SK-N-SH treated with all-trans-retinoic acid at 6 μM for 48 hours (cell line): ENCODE measurements at regions not wholly inside any gene's neighbourhood (a gene's known extent, or its start where the extent isn't known, plus 50 kb on each side); places are given as distances from the start of the nearest gene placed in this dataset.

Experiments used
- ATAC-seq: fragments of 200-7000 bp; cut with Tn5 transposase; 3 replicates; pipeline ENCODE4 v1.9.1; 2020; ENCODE audit warnings: mild to moderate bottlenecking, moderate library complexity
- ARNTL ChIP-seq: fragments of 450-650 bp; formaldehyde crosslinking; IDR thresholded peaks from 2 replicates; pipeline ENCODE4 v1.5.0; 2020; ENCODE audit warnings: low read depth, mild to moderate bottlenecking, moderate library complexity, borderline replicate concordance
- BACH2 ChIP-seq: fragments of 250-450 bp; sonication (Bioruptor Pico); IDR thresholded peaks from 2 replicates; pipeline ENCODE4 v1.9.0; 2021; ENCODE audit warnings: mild to moderate bottlenecking, borderline replicate concordance
- CSDC2 ChIP-seq: fragments of 250-450 bp; sonication (Bioruptor Pico); IDR thresholded peaks from 2 replicates; pipeline ENCODE4 v1.5.0; 2020; ENCODE audit warnings: mild to moderate bottlenecking, moderate library complexity
- CSRNP3 ChIP-seq: fragments of 250-450 bp; sonication (Bioruptor Pico); IDR thresholded peaks from 2 replicates; pipeline ENCODE4 v1.5.1; 2021; ENCODE audit warnings: mild to moderate bottlenecking, moderate library complexity
- ESRRG ChIP-seq: fragments of 250-450 bp; sonication (Bioruptor Pico); IDR thresholded peaks from 2 replicates; pipeline ENCODE4 v1.6.1; 2021; ENCODE audit warnings: mild to moderate bottlenecking
- GLIS3 ChIP-seq: fragments of 250-450 bp; sonication (Bioruptor Pico); IDR thresholded peaks from 2 replicates; pipeline ENCODE4 v1.5.0; 2020; ENCODE audit warnings: mild to moderate bottlenecking, moderate library complexity
- ISL1 ChIP-seq: fragments of 250-450 bp; sonication (Bioruptor Pico); IDR thresholded peaks from 2 replicates; pipeline ENCODE4 v2.1.2; 2022; ENCODE audit warnings: mild to moderate bottlenecking, moderate library complexity
- OSR1 ChIP-seq: fragments of 250-450 bp; sonication (Bioruptor Pico); IDR thresholded peaks from 2 replicates; pipeline ENCODE4 v1.8.0; 2022; ENCODE audit warnings: moderate library complexity, mild to moderate bottlenecking, inconsistent platforms
- RARB ChIP-seq: fragments of 250-450 bp; sonication (Bioruptor Pico); IDR thresholded peaks from 2 replicates; pipeline ENCODE4 v1.8.0; 2021; ENCODE audit warnings: mild to moderate bottlenecking, moderate library complexity
- SNAI2 ChIP-seq: fragments of 250-450 bp; sonication (Bioruptor Pico); IDR thresholded peaks from 2 replicates; pipeline ENCODE4 v1.5.0; 2020; ENCODE audit warnings: mild to moderate bottlenecking, moderate library complexity
- TCF4 ChIP-seq: fragments of 250-450 bp; sonication (Bioruptor Pico); IDR thresholded peaks from 2 replicates; pipeline ENCODE4 v1.8.0; 2021; ENCODE audit warnings: mild to moderate bottlenecking, moderate library complexity, borderline replicate concordance
- TOX ChIP-seq: fragments of 250-450 bp; sonication (Bioruptor Pico); IDR thresholded peaks from 2 replicates; pipeline ENCODE4 v1.8.0; 2021; ENCODE audit warnings: mild to moderate bottlenecking, moderate library complexity, borderline replicate concordance
- ZC3H10 ChIP-seq: fragments of 250-450 bp; sonication (Bioruptor Pico); IDR thresholded peaks from 2 replicates; pipeline ENCODE4 v1.5.1; 2021; ENCODE audit warnings: mild to moderate bottlenecking, moderate library complexity
- ZFP3 ChIP-seq: fragments of 250-450 bp; sonication (Bioruptor Pico); IDR thresholded peaks from 2 replicates; pipeline ENCODE4 v1.5.0; 2020; ENCODE audit warnings: mild to moderate bottlenecking, moderate library complexity
- ZFP30 ChIP-seq: fragments of 450-650 bp; formaldehyde crosslinking; IDR thresholded peaks from 2 replicates; pipeline ENCODE4 v1.5.0; 2022; ENCODE audit warnings: mild to moderate bottlenecking, moderate library complexity
- ZNF565 ChIP-seq: fragments of 450-650 bp; formaldehyde crosslinking; conservative IDR thresholded peaks from 2 replicates; pipeline ENCODE4 v1.5.0; 2020; ENCODE audit warnings: low read depth, mild to moderate bottlenecking, moderate library complexity
- ZNF70 ChIP-seq: fragments of 450-650 bp; formaldehyde crosslinking; IDR thresholded peaks from 2 replicates; pipeline ENCODE4 v1.5.0; 2020; ENCODE audit warnings: mild to moderate bottlenecking, moderate library complexity
- ZNF8 ChIP-seq: fragments of 450-650 bp; formaldehyde crosslinking; IDR thresholded peaks from 2 replicates; pipeline ENCODE4 v1.5.0; 2020; ENCODE audit warnings: mild to moderate bottlenecking, moderate library complexity
- TF ChIP-seq, protein P1 (sequence below): fragments of 250-450 bp; sonication (Bioruptor Pico); IDR thresholded peaks from 2 replicates; pipeline ENCODE4 v1.8.0; 2021; ENCODE audit warnings: low read depth, mild to moderate bottlenecking, moderate library complexity, borderline replicate concordance
- TF ChIP-seq, protein P2 (sequence below): fragments of 250-450 bp; sonication (Bioruptor Pico); IDR thresholded peaks from 2 replicates; pipeline ENCODE4 v1.5.0; 2020; ENCODE audit warnings: mild to moderate bottlenecking, moderate library complexity
- TF ChIP-seq, protein P3 (sequence below): fragments of 250-450 bp; sonication (Bioruptor Pico); IDR thresholded peaks from 2 replicates; pipeline ENCODE4 v1.8.0; 2020; ENCODE audit warnings: mild to moderate bottlenecking, moderate library complexity, borderline replicate concordance
- TF ChIP-seq, protein P4 (sequence below): fragments of 250-450 bp; sonication (Bioruptor Pico); IDR thresholded peaks from 2 replicates; pipeline ENCODE4 v1.5.1; 2020; ENCODE audit warnings: low read depth, mild to moderate bottlenecking, moderate library complexity

DNA sequence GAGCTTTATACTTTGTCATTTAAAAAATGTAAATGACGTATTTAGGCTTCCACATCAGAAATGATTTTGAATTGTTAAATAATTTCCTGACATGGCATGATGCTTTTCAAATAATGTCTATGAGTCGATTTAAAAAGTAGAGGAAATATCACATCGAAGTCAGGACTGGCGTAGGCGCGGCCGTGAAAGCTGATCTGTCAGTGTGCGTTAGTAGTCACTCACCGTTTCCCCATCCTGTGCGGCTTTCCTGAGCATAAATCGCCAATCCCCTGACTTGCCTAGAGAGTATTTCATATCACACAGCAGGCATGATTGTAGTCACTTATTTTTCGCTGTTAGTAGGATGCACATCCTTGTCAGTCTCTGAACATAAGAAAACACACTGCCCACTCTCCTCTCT, 843.1 kb downstream of the SOCS6 start:
- TF ChIP-seq CSRNP3 (CRISPR knock-in tag) (no peak), ARNTL (CRISPR knock-in tag) (no peak), RARB (no peak), CSDC2 (CRISPR knock-in tag) (no peak), ZFP3 (no peak), TOX (no peak), ZFP30 (CRISPR knock-in tag) (no peak), ESRRG (no peak), BACH2 (no peak), ZNF565 (CRISPR knock-in tag) (no peak), ISL1 (CRISPR knock-in tag) (no peak), OSR1 (CRISPR knock-in tag) (no peak), ZNF8 (CRISPR knock-in tag) (no peak), TCF4 (CRISPR knock-in tag) (no peak), ZC3H10 (CRISPR knock-in tag) (no peak)
- TF ChIP-seq, protein P1, sequence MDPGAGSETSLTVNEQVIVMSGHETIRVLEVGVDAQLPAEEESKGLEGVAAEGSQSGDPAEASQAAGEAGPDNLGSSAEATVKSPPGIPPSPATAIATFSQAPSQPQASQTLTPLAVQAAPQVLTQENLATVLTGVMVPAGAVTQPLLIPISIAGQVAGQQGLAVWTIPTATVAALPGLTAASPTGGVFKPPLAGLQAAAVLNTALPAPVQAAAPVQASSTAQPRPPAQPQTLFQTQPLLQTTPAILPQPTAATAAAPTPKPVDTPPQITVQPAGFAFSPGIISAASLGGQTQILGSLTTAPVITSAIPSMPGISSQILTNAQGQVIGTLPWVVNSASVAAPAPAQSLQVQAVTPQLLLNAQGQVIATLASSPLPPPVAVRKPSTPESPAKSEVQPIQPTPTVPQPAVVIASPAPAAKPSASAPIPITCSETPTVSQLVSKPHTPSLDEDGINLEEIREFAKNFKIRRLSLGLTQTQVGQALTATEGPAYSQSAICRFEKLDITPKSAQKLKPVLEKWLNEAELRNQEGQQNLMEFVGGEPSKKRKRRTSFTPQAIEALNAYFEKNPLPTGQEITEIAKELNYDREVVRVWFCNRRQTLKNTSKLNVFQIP (CRISPR knock-in tag): no peak
- TF ChIP-seq, protein P2, sequence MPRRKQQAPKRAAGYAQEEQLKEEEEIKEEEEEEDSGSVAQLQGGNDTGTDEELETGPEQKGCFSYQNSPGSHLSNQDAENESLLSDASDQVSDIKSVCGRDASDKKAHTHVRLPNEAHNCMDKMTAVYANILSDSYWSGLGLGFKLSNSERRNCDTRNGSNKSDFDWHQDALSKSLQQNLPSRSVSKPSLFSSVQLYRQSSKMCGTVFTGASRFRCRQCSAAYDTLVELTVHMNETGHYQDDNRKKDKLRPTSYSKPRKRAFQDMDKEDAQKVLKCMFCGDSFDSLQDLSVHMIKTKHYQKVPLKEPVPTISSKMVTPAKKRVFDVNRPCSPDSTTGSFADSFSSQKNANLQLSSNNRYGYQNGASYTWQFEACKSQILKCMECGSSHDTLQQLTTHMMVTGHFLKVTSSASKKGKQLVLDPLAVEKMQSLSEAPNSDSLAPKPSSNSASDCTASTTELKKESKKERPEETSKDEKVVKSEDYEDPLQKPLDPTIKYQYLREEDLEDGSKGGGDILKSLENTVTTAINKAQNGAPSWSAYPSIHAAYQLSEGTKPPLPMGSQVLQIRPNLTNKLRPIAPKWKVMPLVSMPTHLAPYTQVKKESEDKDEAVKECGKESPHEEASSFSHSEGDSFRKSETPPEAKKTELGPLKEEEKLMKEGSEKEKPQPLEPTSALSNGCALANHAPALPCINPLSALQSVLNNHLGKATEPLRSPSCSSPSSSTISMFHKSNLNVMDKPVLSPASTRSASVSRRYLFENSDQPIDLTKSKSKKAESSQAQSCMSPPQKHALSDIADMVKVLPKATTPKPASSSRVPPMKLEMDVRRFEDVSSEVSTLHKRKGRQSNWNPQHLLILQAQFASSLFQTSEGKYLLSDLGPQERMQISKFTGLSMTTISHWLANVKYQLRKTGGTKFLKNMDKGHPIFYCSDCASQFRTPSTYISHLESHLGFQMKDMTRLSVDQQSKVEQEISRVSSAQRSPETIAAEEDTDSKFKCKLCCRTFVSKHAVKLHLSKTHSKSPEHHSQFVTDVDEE (CRISPR knock-in tag): no peak
- TF ChIP-seq, protein P3, sequence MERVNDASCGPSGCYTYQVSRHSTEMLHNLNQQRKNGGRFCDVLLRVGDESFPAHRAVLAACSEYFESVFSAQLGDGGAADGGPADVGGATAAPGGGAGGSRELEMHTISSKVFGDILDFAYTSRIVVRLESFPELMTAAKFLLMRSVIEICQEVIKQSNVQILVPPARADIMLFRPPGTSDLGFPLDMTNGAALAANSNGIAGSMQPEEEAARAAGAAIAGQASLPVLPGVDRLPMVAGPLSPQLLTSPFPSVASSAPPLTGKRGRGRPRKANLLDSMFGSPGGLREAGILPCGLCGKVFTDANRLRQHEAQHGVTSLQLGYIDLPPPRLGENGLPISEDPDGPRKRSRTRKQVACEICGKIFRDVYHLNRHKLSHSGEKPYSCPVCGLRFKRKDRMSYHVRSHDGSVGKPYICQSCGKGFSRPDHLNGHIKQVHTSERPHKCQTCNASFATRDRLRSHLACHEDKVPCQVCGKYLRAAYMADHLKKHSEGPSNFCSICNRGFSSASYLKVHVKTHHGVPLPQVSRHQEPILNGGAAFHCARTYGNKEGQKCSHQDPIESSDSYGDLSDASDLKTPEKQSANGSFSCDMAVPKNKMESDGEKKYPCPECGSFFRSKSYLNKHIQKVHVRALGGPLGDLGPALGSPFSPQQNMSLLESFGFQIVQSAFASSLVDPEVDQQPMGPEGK (CRISPR knock-in tag): no peak
- TF ChIP-seq, protein P4, sequence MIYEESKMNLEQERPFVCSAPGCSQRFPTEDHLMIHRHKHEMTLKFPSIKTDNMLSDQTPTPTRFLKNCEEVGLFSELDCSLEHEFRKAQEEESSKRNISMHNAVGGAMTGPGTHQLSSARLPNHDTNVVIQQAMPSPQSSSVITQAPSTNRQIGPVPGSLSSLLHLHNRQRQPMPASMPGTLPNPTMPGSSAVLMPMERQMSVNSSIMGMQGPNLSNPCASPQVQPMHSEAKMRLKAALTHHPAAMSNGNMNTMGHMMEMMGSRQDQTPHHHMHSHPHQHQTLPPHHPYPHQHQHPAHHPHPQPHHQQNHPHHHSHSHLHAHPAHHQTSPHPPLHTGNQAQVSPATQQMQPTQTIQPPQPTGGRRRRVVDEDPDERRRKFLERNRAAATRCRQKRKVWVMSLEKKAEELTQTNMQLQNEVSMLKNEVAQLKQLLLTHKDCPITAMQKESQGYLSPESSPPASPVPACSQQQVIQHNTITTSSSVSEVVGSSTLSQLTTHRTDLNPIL (CRISPR knock-in tag): no peak
- no peak for ATAC-seq

GRCh38 chr18:71130351-71130750, 841.5 kb downstream of the SOCS6 start:
- no peak for ATAC-seq
- TF ChIP-seq, protein P1 (CRISPR knock-in tag): no peak
- no peak for TF ChIP-seq ISL1 (CRISPR knock-in tag)
- TF ChIP-seq GLIS3 (CRISPR knock-in tag): no peak
- TF ChIP-seq TOX: no peak
- TF ChIP-seq ZNF8 (CRISPR knock-in tag): no peak
- no peak for TF ChIP-seq SNAI2
- no peak for TF ChIP-seq ZFP30 (CRISPR knock-in tag)
- TF ChIP-seq, protein P3 (CRISPR knock-in tag): no peak
- TF ChIP-seq, protein P2 (CRISPR knock-in tag): no peak
- TF ChIP-seq CSRNP3 (CRISPR knock-in tag): no peak
- TF ChIP-seq ZNF70 (CRISPR knock-in tag): no peak
- TF ChIP-seq BACH2: no peak
- no peak for TF ChIP-seq ARNTL (CRISPR knock-in tag)
